OCI-LY3 (cell line): ENCODE measurements at regions not wholly inside any gene's neighbourhood (a gene's known extent, or its start where the extent isn't known, plus 50 kb on each side); places are given as distances from the start of the nearest gene placed in this dataset.

Experiments used
- H2AFZ ChIP-seq: fragments of 200-600, 300-600 bp; shearing (Covaris generic); 2 replicates; pipeline ENCODE4 v1.6.0; 2014; ENCODE audit warnings: antibody characterized with exemption, low read depth, low read length
- H3K27ac ChIP-seq: fragments of 200-600, 300-600 bp; sonication (generic); 2 replicates; pipeline ENCODE4 v1.5.1; 2014; ENCODE audit warnings: mild to moderate bottlenecking, low read length, moderate library complexity, mixed read lengths
- H3K27me3 ChIP-seq: fragments of 200-600, 300-600 bp; sonication (generic); 2 replicates; pipeline ENCODE4 v1.6.1; 2014; ENCODE audit warnings: low read depth, low read length, mixed read lengths
- H3K36me3 ChIP-seq: fragments of 200-600, 300-600 bp; sonication (generic); replicated peaks from 2 replicates; pipeline ENCODE3; 2014; ENCODE audit warnings: low read depth, low read length, mixed read lengths
- H3K4me1 ChIP-seq: fragments of 300-600, 200-600 bp; sonication (generic); 2 replicates; pipeline ENCODE4 v1.6.1; 2014; ENCODE audit warnings: low read length, mixed read lengths
- H3K4me2 ChIP-seq: fragments of 200-600, 300-600 bp; sonication (generic); 2 replicates; pipeline ENCODE4 v1.6.1; 2014; ENCODE audit warnings: low read length, mixed read lengths
- H3K4me3 ChIP-seq: fragments of 300-600, 200-600 bp; sonication (generic); 2 replicates; pipeline ENCODE4 v1.5.1; 2014; ENCODE audit warnings: antibody characterized with exemption, mild to moderate bottlenecking, low read length, moderate library complexity
- H3K79me2 ChIP-seq: fragments of 300-600, 200-600 bp; shearing (Covaris generic); 2 replicates; pipeline ENCODE4 v1.6.1; 2014; ENCODE audit warnings: mild to moderate bottlenecking, low read length, mixed read lengths
- H3K9ac ChIP-seq: fragments of 300-600, 200-600 bp; shearing (Covaris generic); 2 replicates; pipeline ENCODE4 v1.6.0; 2014; ENCODE audit warnings: mild to moderate bottlenecking, low read length, moderate library complexity
- H3K9me3 ChIP-seq: fragments of 200-600, 300-600 bp; shearing (Covaris generic); 2 replicates; pipeline ENCODE4 v1.6.1; 2014; ENCODE audit warnings: low read length, mixed read lengths; ENCODE audit not compliant: insufficient read depth
- H4K20me1 ChIP-seq: fragments of 200-600, 300-600 bp; sonication (generic); 2 replicates; pipeline ENCODE4 v1.6.1; 2016; ENCODE audit warnings: low read length, mixed read lengths; ENCODE audit not compliant: insufficient read depth
- EZH2phosphoT487 ChIP-seq: fragments of 200-600 bp; shearing (Covaris generic); IDR thresholded peaks from 2 replicates; pipeline ENCODE4 v1.6.1; 2018; ENCODE audit warnings: antibody characterized with exemption, mixed run types, low read depth
- TF ChIP-seq, protein P1 (sequence below): fragments of 200-600, 300-600 bp; sonication (generic); IDR thresholded peaks from 2 replicates; pipeline ENCODE4 v1.5.1; 2014; ENCODE audit warnings: antibody characterized with exemption, low read length, low read depth

DNA sequence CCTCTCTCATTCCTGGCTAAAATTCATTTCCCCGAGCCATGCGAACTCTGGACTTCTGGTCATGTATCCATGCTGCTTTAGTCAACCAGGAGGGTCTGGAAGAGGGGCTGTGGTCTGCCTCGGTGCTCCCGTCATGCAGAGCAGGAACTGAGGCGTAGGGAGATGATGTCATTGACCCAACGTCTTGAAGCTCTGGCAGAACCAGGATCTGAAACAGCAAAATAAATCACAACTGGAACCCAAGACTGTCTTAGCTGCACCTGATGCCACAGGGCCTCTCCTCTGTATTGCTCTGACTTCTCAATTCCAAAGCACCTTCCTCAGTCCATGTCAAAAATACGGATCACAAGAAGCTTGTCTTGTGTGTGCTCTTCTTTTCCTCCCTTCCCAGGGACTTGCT, 131.0 kb upstream of the LDB2 start:
- Histone ChIP-seq H3K9me3 (no peaks in the 10 kb centered on the region; the same call in 1 of the 2 replicates), H3K4me2 (no peak overlapping the region), H3K4me3 (no peak overlapping the region), H3K36me3 (no peaks in the 10 kb centered on the region), H3K79me2 (no peaks in the 10 kb centered on the region), H3K4me1 (no peaks in the 10 kb centered on the region), H4K20me1 (no peaks in the 10 kb centered on the region), H3K27me3 (peaks cover 3% of the 10 kb centered on the region; the same call in 1 of the 2 replicates), H3K9ac (no peak overlapping the region), H2AFZ (no peak overlapping the region), H3K27ac (no peak overlapping the region)
- TF ChIP-seq, protein P1, sequence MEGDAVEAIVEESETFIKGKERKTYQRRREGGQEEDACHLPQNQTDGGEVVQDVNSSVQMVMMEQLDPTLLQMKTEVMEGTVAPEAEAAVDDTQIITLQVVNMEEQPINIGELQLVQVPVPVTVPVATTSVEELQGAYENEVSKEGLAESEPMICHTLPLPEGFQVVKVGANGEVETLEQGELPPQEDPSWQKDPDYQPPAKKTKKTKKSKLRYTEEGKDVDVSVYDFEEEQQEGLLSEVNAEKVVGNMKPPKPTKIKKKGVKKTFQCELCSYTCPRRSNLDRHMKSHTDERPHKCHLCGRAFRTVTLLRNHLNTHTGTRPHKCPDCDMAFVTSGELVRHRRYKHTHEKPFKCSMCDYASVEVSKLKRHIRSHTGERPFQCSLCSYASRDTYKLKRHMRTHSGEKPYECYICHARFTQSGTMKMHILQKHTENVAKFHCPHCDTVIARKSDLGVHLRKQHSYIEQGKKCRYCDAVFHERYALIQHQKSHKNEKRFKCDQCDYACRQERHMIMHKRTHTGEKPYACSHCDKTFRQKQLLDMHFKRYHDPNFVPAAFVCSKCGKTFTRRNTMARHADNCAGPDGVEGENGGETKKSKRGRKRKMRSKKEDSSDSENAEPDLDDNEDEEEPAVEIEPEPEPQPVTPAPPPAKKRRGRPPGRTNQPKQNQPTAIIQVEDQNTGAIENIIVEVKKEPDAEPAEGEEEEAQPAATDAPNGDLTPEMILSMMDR = no peak
- no peak for TF ChIP-seq EZH2phosphoT487

DNA sequence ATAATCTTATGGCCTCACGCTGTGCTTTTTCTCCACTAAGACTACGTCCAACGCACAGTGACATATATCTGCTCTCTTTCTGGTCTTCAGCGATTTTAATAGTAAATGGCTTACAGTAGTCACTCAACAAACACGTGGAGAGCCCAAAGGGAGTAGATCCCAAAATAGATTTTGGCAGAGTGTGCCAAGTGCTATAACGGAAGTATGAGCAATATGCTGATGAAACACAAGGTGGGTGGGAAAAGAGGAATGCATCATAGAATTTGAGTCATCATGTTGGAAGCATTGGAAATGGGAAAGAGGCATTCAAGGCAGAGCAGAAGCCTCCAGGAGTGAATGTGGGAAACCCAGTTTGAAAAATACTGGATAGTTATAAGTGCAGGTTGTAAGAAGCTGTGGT, 129.1 kb upstream of the LDB2 start:
- no peaks in the 10 kb centered on the region for H3K36me3 ChIP-seq
- H3K79me2 ChIP-seq = no peaks in the 10 kb centered on the region
- no peak overlapping the region for H3K27ac ChIP-seq
- H3K27me3 ChIP-seq = peaks cover 3% of the 10 kb centered on the region; the same call in 1 of the 2 replicates
- no peak overlapping the region for H3K4me2 ChIP-seq
- H3K4me1 ChIP-seq = no peaks in the 10 kb centered on the region
- no peak overlapping the region for H3K9ac ChIP-seq
- TF ChIP-seq, protein P1 = no peak
- TF ChIP-seq EZH2phosphoT487 = no peak
- no peak overlapping the region for H2AFZ ChIP-seq
- no peaks in the 10 kb centered on the region; the same call in 1 of the 2 replicates for H3K9me3 ChIP-seq
- H4K20me1 ChIP-seq = no peaks in the 10 kb centered on the region
- no peak overlapping the region for H3K4me3 ChIP-seq

DNA sequence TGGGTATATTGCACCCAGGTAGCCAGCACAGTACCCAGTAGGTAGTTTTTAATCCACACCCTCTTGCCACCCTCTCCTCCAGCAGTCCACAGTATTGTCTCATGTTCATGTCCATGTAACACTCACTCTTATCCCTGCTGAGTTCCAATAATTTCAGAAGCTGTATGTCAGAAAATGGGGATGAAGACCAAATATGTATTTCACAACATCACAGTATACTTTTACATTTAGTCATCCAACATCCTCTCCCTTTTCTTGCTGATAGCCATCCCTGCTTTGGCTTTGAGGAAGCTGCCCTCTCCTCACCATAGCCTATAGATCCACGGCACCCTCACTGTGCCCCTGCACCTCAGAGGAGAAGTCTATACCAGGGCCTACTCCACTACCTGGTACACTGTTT, 126.0 kb upstream of the LDB2 start:
- no peaks in the 10 kb centered on the region for H3K27me3 ChIP-seq
- TF ChIP-seq, protein P1 = no peak
- no peak for TF ChIP-seq EZH2phosphoT487
- no peak overlapping the region for H3K27ac ChIP-seq
- no peaks in the 10 kb centered on the region for H3K79me2 ChIP-seq
- H3K9ac ChIP-seq = no peak overlapping the region
- no peak overlapping the region for H2AFZ ChIP-seq
- H3K9me3 ChIP-seq = no peaks in the 10 kb centered on the region; the same call in 1 of the 2 replicates
- H3K4me2 ChIP-seq = no peak overlapping the region
- H4K20me1 ChIP-seq = no peaks in the 10 kb centered on the region
- no peaks in the 10 kb centered on the region for H3K4me1 ChIP-seq
- H3K36me3 ChIP-seq = no peaks in the 10 kb centered on the region
- H3K4me3 ChIP-seq = no peak overlapping the region

DNA sequence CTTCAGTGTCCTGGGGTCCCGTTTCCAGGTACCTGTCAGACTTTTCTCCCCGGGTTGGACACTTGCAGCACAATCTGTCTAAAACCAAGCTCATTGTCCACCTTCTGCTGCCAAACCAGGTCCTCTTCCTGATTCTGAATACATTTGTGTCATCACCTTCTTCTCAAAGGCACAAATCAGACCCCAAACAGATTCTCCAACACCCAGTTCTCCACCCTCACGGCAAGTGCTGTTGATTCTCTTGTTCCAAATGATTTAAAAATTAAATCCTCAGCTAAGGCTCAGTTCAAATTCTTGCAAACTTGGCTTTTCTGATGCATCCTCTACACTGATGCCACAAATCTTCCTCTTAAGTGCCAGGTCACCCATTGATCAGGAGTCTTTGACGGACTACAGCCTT, 122.5 kb upstream of the LDB2 start:
- no peaks in the 10 kb centered on the region for H3K27me3 ChIP-seq
- TF ChIP-seq EZH2phosphoT487 = no peak
- TF ChIP-seq, protein P1 = no peak
- H2AFZ ChIP-seq = no peak overlapping the region
- H3K4me1 ChIP-seq = no peaks in the 10 kb centered on the region
- H3K36me3 ChIP-seq = no peaks in the 10 kb centered on the region
- H3K79me2 ChIP-seq = no peaks in the 10 kb centered on the region
- no peak overlapping the region for H3K27ac ChIP-seq
- H3K9ac ChIP-seq = no peak overlapping the region
- no peaks in the 10 kb centered on the region; the same call in 1 of the 2 replicates for H3K9me3 ChIP-seq
- no peak overlapping the region for H3K4me3 ChIP-seq
- H4K20me1 ChIP-seq = no peaks in the 10 kb centered on the region
- H3K4me2 ChIP-seq = no peak overlapping the region
